HG03139 (cell line): ENCODE measurements at regions not wholly inside any gene's neighbourhood (a gene's known extent, or its start where the extent isn't known, plus 50 kb on each side); places are given as distances from the start of the nearest gene placed in this dataset.

Source experiments
- ATAC-seq: cut with Tn5 transposase; IDR thresholded peaks from one replicate; pipeline ENCODE4 v1.9.1; 2021; ENCODE audit not compliant: unreplicated experiment

GRCh38 chr18:38010971-38011857 lies 445.6 kb upstream of the CELF4 start:
- ATAC-seq, result no peak

- no peak for ATAC-seq
Observed at GRCh38 chr18:38010037-38010436, 444.4 kb upstream of the CELF4 start.

- no peak for ATAC-seq
Observed at GRCh38 chr18:38009320-38009719, 443.7 kb upstream of the CELF4 start.

- no peak for ATAC-seq
Observed at GRCh38 chr18:38007676-38008330, 442.2 kb upstream of the CELF4 start.

- ATAC-seq, result no peak
Observed at GRCh38 chr18:38007026-38007425, 441.4 kb upstream of the CELF4 start.

GRCh38 chr18:38006541-38006940 lies 440.9 kb upstream of the CELF4 start:
- no peak for ATAC-seq

- no peak for ATAC-seq
Observed at GRCh38 chr18:37997695-37998094, 432.1 kb upstream of the CELF4 start.

GRCh38 chr18:37987901-37988300 lies 422.3 kb upstream of the CELF4 start:
- no peak for ATAC-seq

- ATAC-seq, result no peak
Observed at GRCh38 chr18:37986665-37987064, 421.1 kb upstream of the CELF4 start.

- ATAC-seq, result no peak
Observed at GRCh38 chr18:37985126-37985525, 419.5 kb upstream of the CELF4 start.

- ATAC-seq, result no peak
Observed at GRCh38 chr18:37980556-37980955, 415.0 kb upstream of the CELF4 start.

GRCh38 chr18:37975446-37975845 lies 409.8 kb upstream of the CELF4 start:
- ATAC-seq, result no peak

GRCh38 chr18:37967261-37967660 lies 401.7 kb upstream of the CELF4 start:
- no peak for ATAC-seq

GRCh38 chr18:37965572-37965970 lies 400.0 kb upstream of the CELF4 start:
- ATAC-seq, result no peak

GRCh38 chr18:37964885-37965571 lies 399.4 kb upstream of the CELF4 start:
- no peak for ATAC-seq

- ATAC-seq, result no peak
Observed at GRCh38 chr18:37963837-37964236, 398.2 kb upstream of the CELF4 start.

GRCh38 chr18:37962316-37962966 lies 396.8 kb upstream of the CELF4 start:
- ATAC-seq, result no peak

- no peak for ATAC-seq
Observed at GRCh38 chr18:37958499-37958898, 392.9 kb upstream of the CELF4 start.

- no peak for ATAC-seq
Observed at GRCh38 chr18:37956902-37957301, 391.3 kb upstream of the CELF4 start.

- ATAC-seq, result no peak
Observed at GRCh38 chr18:37956020-37956419, 390.4 kb upstream of the CELF4 start.

- ATAC-seq, result no peak
Observed at GRCh38 chr18:37955201-37955600, 389.6 kb upstream of the CELF4 start.
